Heart left ventricle (tissue), 16 donors: ENCODE measurements at regions not wholly inside any gene's neighbourhood (a gene's known extent, or its start where the extent isn't known, plus 50 kb on each side); places are given as distances from the start of the nearest gene placed in this dataset.

ENCODE experiments used
- ATAC-seq, 4 donors: fragments of 200-7000 bp; cut with Tn5 transposase; one replicate each; pipeline ENCODE4 v1.9.1; 2020 to 2022; ENCODE audit warnings: moderate library complexity in 4 of 4, mild to moderate bottlenecking in 3 of 4, moderate number of reproducible peaks in 1 of 4
- DNase-seq, 5 donors: peaks; one replicate each; pipeline ENCODE4 v3.0.0-alpha.2; 2020
- H3K27ac ChIP-seq, 12 donors: fragments of 200-600 bp; sonication (generic) in 4 of 12; one replicate each; pipeline versions ENCODE4 v1.5.0 to v1.8.0; 2016 to 2022; ENCODE audit warnings: mild to moderate bottlenecking in 2 of 12
- H3K27me3 ChIP-seq, 9 donors: fragments of 200-600 bp; sonication (generic) in 2 of 9; one replicate each; pipeline versions ENCODE4 v1.5.1 to v1.8.0; 2016 to 2022; ENCODE audit warnings: mild to moderate bottlenecking in 3 of 9
- H3K36me3 ChIP-seq, 9 donors: fragments of 200-600 bp; sonication (generic) in 2 of 9; one replicate each; pipeline versions ENCODE4 v1.5.0 to v1.8.0; 2018 to 2022; ENCODE audit warnings: mild to moderate bottlenecking in 2 of 9
- H3K4me1 ChIP-seq, 12 donors: fragments of 200-600 bp; sonication (generic) in 4 of 12; one replicate each; pipeline versions ENCODE4 v1.5.0 to v1.8.0; 2016 to 2022; ENCODE audit warnings: mild to moderate bottlenecking in 3 of 12
- H3K4me3 ChIP-seq, 12 donors: fragments of 200-600 bp; sonication (generic) in 4 of 12; one replicate each; pipeline versions ENCODE4 v1.5.0 to v1.8.0; 2017 to 2022; ENCODE audit warnings: mild to moderate bottlenecking in 9 of 12, moderate library complexity in 4 of 12
- H3K9me3 ChIP-seq, 12 donors: fragments of 200-600 bp; sonication (generic) in 4 of 12; one replicate each; pipeline versions ENCODE4 v1.5.0 to v1.8.0; 2016 to 2022; ENCODE audit warnings: mild to moderate bottlenecking in 1 of 12
- POLR2A ChIP-seq, 2 donors: fragments of 450-650 bp; IDR thresholded peaks; one replicate each; pipeline ENCODE4 v1.6.1; 2017; ENCODE audit warnings: antibody characterized with exemption in 2 of 2, mild to moderate bottlenecking in 2 of 2, moderate library complexity in 2 of 2
- WGBS, 4 donors: extraction: QIAGEN DNeasy Blood & Tissue Kit in 2 of 4; methylation state at CpG; one replicate each; pipeline versions ENCODE4 v1.1.5 to v1.1.7; 2013 to 2018; 5-methylcytosine and 5-hydroxymethylcytosine counted together
- intact Hi-C, 10 donors: fragments of 100-400 bp; cut with DNase I; formaldehyde crosslinking; loops; one replicate each; pipeline versions ENCODE4 v1.11.1 to v1.14.2; 2022
- TF ChIP-seq, protein P1 (sequence below), 12 donors: fragments of 200-600 bp; sonication (generic) in 4 of 12; IDR thresholded peaks; one replicate each; pipeline versions ENCODE4 v1.5.0 to v1.8.0; 2018 to 2022; ENCODE audit warnings: antibody characterized with exemption in 12 of 12, mild to moderate bottlenecking in 5 of 12
- donor health status: ischemic (EF 13 %, LVEDD 7.1; RV severe dilation, severe dysfunction).
- donor health status: healthy with polysubstance abuse.
- donor health status: DM: no; HTN: yes; CAD: no.
- donor health status: DM: no; HTN: no; CAD: no.
- donor health status: ischemic (EF 25% LVEDD 6.9; RV normal size, moderate dysfunction).
- donor health status: ischemic (EF 25% LVEDD 5.7; RV mildly dilated, moderate dysfunction).
- donor health status: healthy.
- donor health status: DM: yes; HTN: yes; CAD: no.
- donor health status: ischemic (EF 35%, LVEDD 5.7; RV mildly dilated, moderate dysfunction).
- donor health status: nonischemic (EF 11% LVEDD 7.7; RV severe dilation, severe dysfunction).
- donor health status: DM: yes; HTN: yes; CAD: no.
- donor health status: PGD.
- donor health status: ischemic (EF 29% LVEDD 5.4; RV normal size, mild dysfunction).
- donor health status: nonischemic (EF 23%, LVEDD 6.1; RV moderate dilation, normal function).

DNA sequence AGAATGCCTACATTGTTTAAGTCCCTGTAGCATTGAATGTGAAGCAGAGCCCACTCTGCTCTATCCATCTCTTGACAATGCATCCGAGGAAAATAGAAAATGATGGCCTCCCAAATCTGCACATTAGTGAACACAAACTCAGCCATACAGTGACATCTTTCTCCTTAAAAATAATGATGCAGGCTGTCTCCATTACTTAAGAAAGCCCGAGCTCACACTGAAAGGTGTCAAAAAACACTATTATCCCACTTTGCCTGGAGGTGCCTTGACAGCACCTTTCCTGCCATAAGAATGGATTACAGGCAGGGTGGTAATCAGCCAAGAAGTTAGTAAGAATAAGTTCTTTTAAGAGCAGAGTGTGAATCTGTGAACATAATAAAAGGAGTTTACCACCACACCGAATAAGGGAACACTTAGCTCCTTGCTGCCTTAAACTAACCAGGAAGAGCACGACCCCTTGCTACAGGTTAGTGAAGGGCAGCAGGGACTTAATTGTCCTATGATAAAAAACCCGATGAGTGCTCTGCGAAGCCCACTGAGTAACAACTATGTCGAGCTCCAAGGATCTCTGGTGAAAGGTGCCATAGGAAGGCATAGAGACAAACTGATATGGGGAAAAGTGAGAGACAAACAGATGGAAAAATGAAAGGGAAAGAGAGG, 123.2 kb upstream of the TUSC7 start:
- Histone ChIP-seq H3K36me3 (no peaks in the 10 kb centered on the region), H3K4me3 (no peak overlapping the region), H3K27ac (no peak overlapping the region), H3K27me3 (no peaks in the 10 kb centered on the region), H3K4me1 (no peaks in the 10 kb centered on the region), H3K9me3 (no peaks in the 10 kb centered on the region)
- 56 to 66% (median 65%) methylated on average over 7 of the region's 7 CpGs for WGBS, 4 donors
- no peak for ATAC-seq
- DNase-seq = no peak
- intact Hi-C loops = no loop called here
- no peak for TF ChIP-seq POLR2A (IDR thresholded peaks at IDR 0.05)
- TF ChIP-seq, protein P1, sequence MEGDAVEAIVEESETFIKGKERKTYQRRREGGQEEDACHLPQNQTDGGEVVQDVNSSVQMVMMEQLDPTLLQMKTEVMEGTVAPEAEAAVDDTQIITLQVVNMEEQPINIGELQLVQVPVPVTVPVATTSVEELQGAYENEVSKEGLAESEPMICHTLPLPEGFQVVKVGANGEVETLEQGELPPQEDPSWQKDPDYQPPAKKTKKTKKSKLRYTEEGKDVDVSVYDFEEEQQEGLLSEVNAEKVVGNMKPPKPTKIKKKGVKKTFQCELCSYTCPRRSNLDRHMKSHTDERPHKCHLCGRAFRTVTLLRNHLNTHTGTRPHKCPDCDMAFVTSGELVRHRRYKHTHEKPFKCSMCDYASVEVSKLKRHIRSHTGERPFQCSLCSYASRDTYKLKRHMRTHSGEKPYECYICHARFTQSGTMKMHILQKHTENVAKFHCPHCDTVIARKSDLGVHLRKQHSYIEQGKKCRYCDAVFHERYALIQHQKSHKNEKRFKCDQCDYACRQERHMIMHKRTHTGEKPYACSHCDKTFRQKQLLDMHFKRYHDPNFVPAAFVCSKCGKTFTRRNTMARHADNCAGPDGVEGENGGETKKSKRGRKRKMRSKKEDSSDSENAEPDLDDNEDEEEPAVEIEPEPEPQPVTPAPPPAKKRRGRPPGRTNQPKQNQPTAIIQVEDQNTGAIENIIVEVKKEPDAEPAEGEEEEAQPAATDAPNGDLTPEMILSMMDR (IDR thresholded peaks at IDR 0.05) = no peak

DNA sequence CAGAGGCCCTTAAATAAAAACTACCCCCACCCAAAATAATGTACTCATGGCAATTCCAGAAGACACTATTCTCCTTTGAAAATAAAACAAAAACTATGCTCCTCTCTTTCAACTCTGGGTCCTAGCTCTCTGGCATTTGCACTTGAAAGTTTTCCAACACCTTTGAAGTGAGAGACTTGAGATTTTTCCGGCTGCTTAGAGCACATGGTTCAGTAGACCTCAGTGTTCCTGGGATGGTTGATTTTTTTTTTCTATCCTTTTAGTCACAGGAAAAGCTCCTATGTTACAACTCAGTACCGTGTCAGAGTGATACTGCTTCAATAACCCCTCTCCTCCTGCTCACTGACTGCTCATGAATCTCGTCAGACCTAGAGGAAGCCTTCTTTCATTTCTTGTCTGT, 118.3 kb upstream of the TUSC7 start:
- no peak overlapping the region for H3K27ac ChIP-seq
- ATAC-seq (no peak), DNase-seq (no peak)
- intact Hi-C loops = no loop called here
- H3K9me3 ChIP-seq = no peaks in the 10 kb centered on the region
- TF ChIP-seq POLR2A (IDR thresholded peaks at IDR 0.05) = no peak
- TF ChIP-seq, protein P1 (IDR thresholded peaks at IDR 0.05) = no peak
- no peaks in the 10 kb centered on the region for H3K4me1 ChIP-seq
- no peaks in the 10 kb centered on the region for H3K36me3 ChIP-seq
- no peak overlapping the region for H3K4me3 ChIP-seq
- H3K27me3 ChIP-seq = no peaks in the 10 kb centered on the region
- 27 to 36% (median 29%) methylated on average over 3 of the region's 3 CpGs for WGBS, 4 donors

DNA sequence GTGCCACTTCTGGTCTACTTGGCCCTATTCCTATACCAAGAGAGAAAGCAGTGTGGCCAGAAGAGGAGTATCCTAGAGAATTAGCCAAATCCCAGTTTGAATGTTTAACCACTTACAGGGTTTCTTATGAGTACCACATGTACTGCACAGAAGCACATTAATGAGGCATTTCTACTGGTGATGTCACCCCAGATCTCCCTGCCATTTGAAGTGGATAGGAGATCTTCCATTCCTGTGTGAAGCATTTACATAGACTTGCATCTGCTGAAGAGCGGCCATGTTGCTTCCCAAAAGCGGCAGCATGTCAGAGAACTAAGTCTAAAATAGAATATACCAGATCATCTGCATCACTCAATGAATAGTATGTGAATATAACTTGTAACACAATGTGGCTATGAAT, 108.4 kb upstream of the TUSC7 start:
- no peaks in the 10 kb centered on the region for H3K4me1 ChIP-seq
- TF ChIP-seq POLR2A (IDR thresholded peaks at IDR 0.05) = no peak
- TF ChIP-seq, protein P1 (IDR thresholded peaks at IDR 0.05) = no peak
- intact Hi-C loops = no loop called here
- no peaks in the 10 kb centered on the region for H3K36me3 ChIP-seq
- H3K9me3 ChIP-seq = no peaks in the 10 kb centered on the region
- H3K4me3 ChIP-seq = no peak overlapping the region
- 87 to 97% (median 93%) methylated on average over 2 of the region's 2 CpGs for WGBS, 4 donors
- no peak for ATAC-seq
- DNase-seq = no peak
- H3K27me3 ChIP-seq = peaks cover 0 to 3% (median 0%) of the 10 kb centered on the region in 9 donors
- H3K27ac ChIP-seq = no peak overlapping the region

DNA sequence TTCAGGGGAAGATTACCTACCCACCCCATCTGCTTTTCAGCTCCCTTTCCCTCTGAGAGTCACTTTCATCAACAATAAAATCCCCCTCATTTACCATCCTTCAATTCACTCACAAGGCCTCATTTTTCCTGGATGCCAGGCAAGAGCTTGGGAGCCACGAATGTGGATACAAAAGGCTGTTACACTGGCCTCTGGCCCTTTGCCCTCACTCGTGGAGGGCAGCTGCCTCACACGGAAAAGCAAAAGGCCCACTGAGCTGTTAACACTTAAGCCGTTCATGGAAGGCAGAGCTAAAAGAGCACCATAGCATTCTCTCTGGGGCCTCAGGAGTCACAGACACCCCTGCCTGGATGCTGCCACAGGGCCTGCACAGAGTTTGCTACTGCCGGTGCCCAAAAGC, 102.4 kb upstream of the TUSC7 start:
- H3K9me3 ChIP-seq = no peaks in the 10 kb centered on the region
- 76 to 85% (median 81%) methylated on average over 5 of the region's 5 CpGs for WGBS, 4 donors
- DNase-seq (no peak), ATAC-seq (no peak)
- no peak overlapping the region for H3K4me3 ChIP-seq
- intact Hi-C loops = no loop called here
- H3K27ac ChIP-seq = no peak overlapping the region
- H3K4me1 ChIP-seq = no peaks in the 10 kb centered on the region
- TF ChIP-seq POLR2A (IDR thresholded peaks at IDR 0.05) = no peak
- TF ChIP-seq, protein P1 (IDR thresholded peaks at IDR 0.05) = no peak
- H3K36me3 ChIP-seq = no peaks in the 10 kb centered on the region
- H3K27me3 ChIP-seq = no peaks in the 10 kb centered on the region
